ENCODE measurements at regions not wholly inside any gene's neighbourhood (a gene's known extent, or its start where the extent isn't known, plus 50 kb on each side); places are given as distances from the start of the nearest gene placed in this dataset.

DNA sequence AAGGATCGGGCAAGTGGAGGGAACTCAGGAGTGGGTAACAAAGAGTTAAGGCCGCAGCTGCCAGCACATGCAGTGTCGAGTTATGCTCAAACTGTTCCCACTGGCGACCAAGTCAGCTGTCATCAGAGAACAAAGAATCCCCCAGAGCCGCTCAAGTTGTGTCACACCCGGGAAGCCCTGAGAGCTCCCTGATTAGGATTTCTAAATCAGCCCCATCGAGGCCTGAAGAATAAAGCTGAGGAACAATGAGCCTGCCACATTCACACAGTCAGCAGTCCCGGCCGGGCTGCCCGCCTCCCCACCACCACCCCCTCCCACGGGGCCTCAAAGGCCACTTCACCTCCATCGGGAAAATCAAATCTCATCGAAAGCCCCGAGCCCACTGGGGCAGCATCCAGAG is 84.5 kb downstream of the SOX9 start:
- TF ChIP-seq CTCF (IDR thresholded peaks at IDR 0.05; ENCODE audit: low read length) (no peak), EZH2 (optimal IDR thresholded peaks at IDR 0.05; ENCODE audit: low read depth, low read length) (no peak), EZH2phosphoT487 (IDR thresholded peaks at IDR 0.05; ENCODE audit: low read length) (no peak)
